ENCODE measurements at regions not wholly inside any gene's neighbourhood (a gene's known extent, or its start where the extent isn't known, plus 50 kb on each side); places are given as distances from the start of the nearest gene placed in this dataset.

DNA sequence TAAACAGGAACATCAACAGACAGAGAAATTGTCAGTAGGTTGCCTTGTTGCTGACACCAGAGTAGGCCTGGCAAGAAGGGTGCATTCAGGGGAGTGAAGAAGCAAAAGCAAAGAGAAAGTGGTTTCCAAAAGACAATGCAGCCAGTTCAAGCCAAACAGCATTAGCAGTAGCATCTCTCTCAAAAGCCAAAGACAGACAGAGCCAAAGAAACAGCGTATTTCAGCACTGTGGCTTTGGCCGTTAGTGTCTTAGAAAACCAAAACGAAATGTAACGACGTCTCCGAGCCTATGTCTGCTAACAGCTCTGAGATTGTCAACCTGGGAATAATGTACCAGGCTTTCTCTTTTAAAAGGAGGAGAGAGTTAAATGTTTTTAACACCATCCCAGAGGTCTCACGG, 178.6 kb downstream of the NRP2 start:
- Histone ChIP-seq H3K27me3 (ENCODE audit: control insufficient read depth in 2 of 2, insufficient read depth in 2 of 2, low read length in 2 of 2) (peaks cover 0 to 7% of the 10 kb centered on the region in 2 experiments), H3K27ac (ENCODE audit: insufficient read depth, low read depth, low read length) (no peak overlapping the region), H3K4me3 (replicated peaks in 1 of 3; ENCODE audit: insufficient read depth in 1 of 3, low read depth in 1 of 3, low read length in 3 of 3) (no peak overlapping the region), H3K9me3 (replicated peaks; ENCODE audit: control insufficient read depth, insufficient read depth, low read length) (no peaks in the 10 kb centered on the region), H3K9ac (replicated peaks; ENCODE audit: extremely low read depth, insufficient read depth, low read length) (no peak overlapping the region), H2AFZ (ENCODE audit: low read depth, low read length) (no peak overlapping the region), H3K36me3 (ENCODE audit: control insufficient read depth in 2 of 2, extremely low read depth in 1 of 2, insufficient read depth in 2 of 2, low read length in 2 of 2) (no peaks in the 10 kb centered on the region), H3K4me2 (ENCODE audit: insufficient read depth, low read length) (no peak overlapping the region), H3K9me1 (replicated peaks; ENCODE audit: control insufficient read depth, extremely low read depth, insufficient read depth, low read length) (no peaks in the 10 kb centered on the region), H4K20me1 (replicated peaks; ENCODE audit: control insufficient read depth, extremely low read depth, insufficient read depth, low read length) (no peaks in the 10 kb centered on the region), H3K4me1 (ENCODE audit: control insufficient read depth, extremely low read depth, insufficient read depth, low read length) (no peaks in the 10 kb centered on the region), H3K79me2 (ENCODE audit: control insufficient read depth, insufficient read depth, low read length) (no peaks in the 10 kb centered on the region)
- BruUV-seq (replicated peaks): no TSS peak
- intact Hi-C loops (cut with micrococcal nuclease) (no loop called here), dilution Hi-C loops (cut with MboI; ENCODE audit: extremely low pct_ligation_motif_present, low sequenced_read_pairs) (no loop called here)
- ChIA-PET POLR2A (interaction anchor here (0.6 kb wide), 1 partner anchor 401 kb away, joined by 6 read pairs; no protein-coding TSS in a partner anchor), CTCF (no interaction called here)
- FAIRE-seq: no peak
- no peak for DNase-seq (ENCODE audit: low read depth, low spot score)
- no peak for TF ChIP-seq POLR2AphosphoS5 (IDR thresholded peaks at IDR 0.05; ENCODE audit: insufficient read depth, low read depth, low read length)
- no peak for TF ChIP-seq FOS (IDR thresholded peaks at IDR 0.05; ENCODE audit: borderline replicate concordance, insufficient read depth, low read length)
- no peak for TF ChIP-seq JUN (IDR thresholded peaks at IDR 0.05; ENCODE audit: borderline replicate concordance, insufficient read depth, insufficient read length, low read depth)
- TF ChIP-seq, protein P1, sequence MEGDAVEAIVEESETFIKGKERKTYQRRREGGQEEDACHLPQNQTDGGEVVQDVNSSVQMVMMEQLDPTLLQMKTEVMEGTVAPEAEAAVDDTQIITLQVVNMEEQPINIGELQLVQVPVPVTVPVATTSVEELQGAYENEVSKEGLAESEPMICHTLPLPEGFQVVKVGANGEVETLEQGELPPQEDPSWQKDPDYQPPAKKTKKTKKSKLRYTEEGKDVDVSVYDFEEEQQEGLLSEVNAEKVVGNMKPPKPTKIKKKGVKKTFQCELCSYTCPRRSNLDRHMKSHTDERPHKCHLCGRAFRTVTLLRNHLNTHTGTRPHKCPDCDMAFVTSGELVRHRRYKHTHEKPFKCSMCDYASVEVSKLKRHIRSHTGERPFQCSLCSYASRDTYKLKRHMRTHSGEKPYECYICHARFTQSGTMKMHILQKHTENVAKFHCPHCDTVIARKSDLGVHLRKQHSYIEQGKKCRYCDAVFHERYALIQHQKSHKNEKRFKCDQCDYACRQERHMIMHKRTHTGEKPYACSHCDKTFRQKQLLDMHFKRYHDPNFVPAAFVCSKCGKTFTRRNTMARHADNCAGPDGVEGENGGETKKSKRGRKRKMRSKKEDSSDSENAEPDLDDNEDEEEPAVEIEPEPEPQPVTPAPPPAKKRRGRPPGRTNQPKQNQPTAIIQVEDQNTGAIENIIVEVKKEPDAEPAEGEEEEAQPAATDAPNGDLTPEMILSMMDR (IDR thresholded peaks at IDR 0.05; ENCODE audit: extremely low read depth in 1 of 2, insufficient read depth in 1 of 2, low read depth in 1 of 2, low read length in 2 of 2): no peak
- TF ChIP-seq EZH2 (IDR thresholded peaks at IDR 0.05; ENCODE audit: borderline replicate concordance, low read depth, low read length, severe bottlenecking): no peak
- no peak for TF ChIP-seq GATA2 (IDR thresholded peaks at IDR 0.05; ENCODE audit: insufficient read depth, insufficient read length, low read depth, low read length)
- TF ChIP-seq, protein P2, sequence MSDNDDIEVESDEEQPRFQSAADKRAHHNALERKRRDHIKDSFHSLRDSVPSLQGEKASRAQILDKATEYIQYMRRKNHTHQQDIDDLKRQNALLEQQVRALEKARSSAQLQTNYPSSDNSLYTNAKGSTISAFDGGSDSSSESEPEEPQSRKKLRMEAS (IDR thresholded peaks at IDR 0.05; ENCODE audit: insufficient read depth, insufficient read length): no peak
- TF ChIP-seq POLR2A (IDR thresholded peaks at IDR 0.05; ENCODE audit: low read depth, low read length): no peak
- no peak for TF ChIP-seq MYC (IDR thresholded peaks at IDR 0.05; ENCODE audit: low read depth, low read length)

All from endothelial cell of umbilical vein (primary cell).